ENCODE measurements at regions not wholly inside any gene's neighbourhood (a gene's known extent, or its start where the extent isn't known, plus 50 kb on each side); places are given as distances from the start of the nearest gene placed in this dataset.

DNA sequence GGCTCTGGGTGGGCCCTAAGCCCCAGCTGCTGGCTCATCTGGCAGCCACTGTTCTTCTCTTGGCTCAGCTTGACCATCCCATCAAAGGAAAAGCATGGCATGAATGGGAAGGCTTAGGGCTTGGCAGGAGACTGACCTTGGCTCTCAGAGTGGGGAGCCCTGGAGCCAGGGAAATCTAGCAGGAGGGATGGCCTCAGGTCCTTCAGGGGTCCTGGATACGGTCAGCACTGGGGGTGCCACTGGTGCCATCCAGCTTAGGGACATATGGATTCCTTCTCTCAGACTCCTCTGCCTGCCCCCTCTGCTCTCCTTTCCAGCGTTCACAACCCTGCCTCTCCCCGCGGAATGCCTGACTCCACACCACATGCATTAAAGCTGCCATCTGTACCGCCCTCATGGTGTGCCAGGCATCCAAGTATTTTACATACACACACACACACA is 165.5 kb upstream of the HAAO start:
- no peak for TF ChIP-seq CTCF (conservative IDR thresholded peaks at IDR 0.05 in 1 of 2, IDR thresholded peaks at IDR 0.05 in 1 of 2; ENCODE audit: low read depth in 1 of 2, low read length in 2 of 2)
- TF ChIP-seq EZH2 (IDR thresholded peaks at IDR 0.05; ENCODE audit: low read length, missing control alignments) = no peak

All from fibroblast of lung (primary cell).